HepG2 (cell line): ENCODE measurements at regions not wholly inside any gene's neighbourhood (a gene's known extent, or its start where the extent isn't known, plus 50 kb on each side); places are given as distances from the start of the nearest gene placed in this dataset.
"Not testable (repeated sequence)": the region's sequence is repeated elsewhere in the genome, so short reads cannot be mapped to it uniquely, and the experiment has no call there.

Source experiments
- ARNTL ChIP-seq: sonication (generic); formaldehyde crosslinking; IDR thresholded peaks from 2 replicates; pipeline ENCODE4 v1.4.0; 2020; ENCODE audit warnings: mild to moderate bottlenecking, missing genetic modification reagents
- BHLHE40 ChIP-seq: IDR thresholded peaks from 2 replicates; pipeline ENCODE4 v1.6.1; 2011; ENCODE audit warnings: low read length, improper control_type of control experiment
- CHD2 ChIP-seq: IDR thresholded peaks from 2 replicates; pipeline ENCODE4 v1.6.1; 2011; ENCODE audit warnings: low read depth, low read length, improper control_type of control experiment
- CREBL2 ChIP-seq: sonication (generic); formaldehyde crosslinking; IDR thresholded peaks from 2 replicates; pipeline ENCODE4 v1.8.1; 2023; ENCODE audit warnings: missing genetic modification reagents, mild to moderate bottlenecking, borderline replicate concordance
- CTCF ChIP-seq: sonication (generic); formaldehyde crosslinking; IDR thresholded peaks from 2 replicates; pipeline ENCODE4 v1.5.0; 2020; ENCODE audit warnings: mild to moderate bottlenecking, missing genetic modification reagents, moderate library complexity
- ELF4 ChIP-seq: sonication (generic); formaldehyde crosslinking; IDR thresholded peaks from 2 replicates; pipeline ENCODE4 v1.5.0; 2020; ENCODE audit warnings: missing genetic modification reagents, mild to moderate bottlenecking, moderate library complexity, borderline replicate concordance
- HNF4G ChIP-seq, 2 experiments: sonication (generic) in 1 of 2; formaldehyde crosslinking in 1 of 2; IDR thresholded peaks; 2 replicates each; pipeline versions ENCODE4 v1.4.0 to v1.6.1; 2011 to 2020; ENCODE audit warnings: borderline replicate concordance in 2 of 2, low read depth in 2 of 2, mild to moderate bottlenecking in 2 of 2, low read length in 1 of 2, missing genetic modification reagents in 1 of 2, moderate library complexity in 1 of 2
- JUND ChIP-seq: sonication (generic); formaldehyde crosslinking; IDR thresholded peaks from 2 replicates; pipeline ENCODE4 v1.8.0; 2022; ENCODE audit warnings: mild to moderate bottlenecking, missing genetic modification reagents
- POLR2AphosphoS5 ChIP-seq: IDR thresholded peaks from 2 replicates; pipeline ENCODE4 v1.6.1; 2012; ENCODE audit warnings: low read depth, low read length
- SETDB1 ChIP-seq: sonication (generic); formaldehyde crosslinking; IDR thresholded peaks from 2 replicates; pipeline ENCODE4 v1.5.1; 2020; ENCODE audit warnings: missing genetic modification reagents, mild to moderate bottlenecking, borderline replicate concordance
- SMC3 ChIP-seq: IDR thresholded peaks from 2 replicates; pipeline ENCODE4 v1.6.1; 2011; ENCODE audit warnings: low read length, improper control_type of control experiment
- ZNF33B ChIP-seq: sonication (generic); formaldehyde crosslinking; IDR thresholded peaks from 2 replicates; pipeline ENCODE4 v1.5.1; 2020; ENCODE audit warnings: mild to moderate bottlenecking, missing genetic modification reagents
- TF ChIP-seq, protein P1 (sequence below): sonication (generic); formaldehyde crosslinking; IDR thresholded peaks from 2 replicates; pipeline ENCODE4 v1.4.0; 2020; ENCODE audit warnings: missing genetic modification reagents
- TF ChIP-seq, protein P2 (sequence below): sonication (generic); formaldehyde crosslinking; IDR thresholded peaks from 2 replicates; pipeline ENCODE4 v1.4.0; 2020; ENCODE audit warnings: missing genetic modification reagents, mild to moderate bottlenecking, borderline replicate concordance

GRCh38 chr15:20244792-20245191 is 296.8 kb downstream of the GOLGA6L6 start:
- not testable (repeated sequence) for TF ChIP-seq SETDB1 (CRISPR knock-in tag); CHD2; SMC3; CTCF (CRISPR knock-in tag); ELF4; JUND (CRISPR knock-in tag); POLR2AphosphoS5; BHLHE40; ARNTL (CRISPR knock-in tag); HNF4G (IDR thresholded peaks at IDR 0.05; ENCODE audit: borderline replicate concordance, low read depth, low read length); HNF4G (CRISPR knock-in tag; IDR thresholded peaks at IDR 0.05; ENCODE audit: borderline replicate concordance, low read depth); CREBL2 (CRISPR knock-in tag); ZNF33B (CRISPR knock-in tag)
- TF ChIP-seq, protein P1, sequence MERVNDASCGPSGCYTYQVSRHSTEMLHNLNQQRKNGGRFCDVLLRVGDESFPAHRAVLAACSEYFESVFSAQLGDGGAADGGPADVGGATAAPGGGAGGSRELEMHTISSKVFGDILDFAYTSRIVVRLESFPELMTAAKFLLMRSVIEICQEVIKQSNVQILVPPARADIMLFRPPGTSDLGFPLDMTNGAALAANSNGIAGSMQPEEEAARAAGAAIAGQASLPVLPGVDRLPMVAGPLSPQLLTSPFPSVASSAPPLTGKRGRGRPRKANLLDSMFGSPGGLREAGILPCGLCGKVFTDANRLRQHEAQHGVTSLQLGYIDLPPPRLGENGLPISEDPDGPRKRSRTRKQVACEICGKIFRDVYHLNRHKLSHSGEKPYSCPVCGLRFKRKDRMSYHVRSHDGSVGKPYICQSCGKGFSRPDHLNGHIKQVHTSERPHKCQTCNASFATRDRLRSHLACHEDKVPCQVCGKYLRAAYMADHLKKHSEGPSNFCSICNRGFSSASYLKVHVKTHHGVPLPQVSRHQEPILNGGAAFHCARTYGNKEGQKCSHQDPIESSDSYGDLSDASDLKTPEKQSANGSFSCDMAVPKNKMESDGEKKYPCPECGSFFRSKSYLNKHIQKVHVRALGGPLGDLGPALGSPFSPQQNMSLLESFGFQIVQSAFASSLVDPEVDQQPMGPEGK (CRISPR knock-in tag), result not testable (repeated sequence)
- TF ChIP-seq, protein P2, sequence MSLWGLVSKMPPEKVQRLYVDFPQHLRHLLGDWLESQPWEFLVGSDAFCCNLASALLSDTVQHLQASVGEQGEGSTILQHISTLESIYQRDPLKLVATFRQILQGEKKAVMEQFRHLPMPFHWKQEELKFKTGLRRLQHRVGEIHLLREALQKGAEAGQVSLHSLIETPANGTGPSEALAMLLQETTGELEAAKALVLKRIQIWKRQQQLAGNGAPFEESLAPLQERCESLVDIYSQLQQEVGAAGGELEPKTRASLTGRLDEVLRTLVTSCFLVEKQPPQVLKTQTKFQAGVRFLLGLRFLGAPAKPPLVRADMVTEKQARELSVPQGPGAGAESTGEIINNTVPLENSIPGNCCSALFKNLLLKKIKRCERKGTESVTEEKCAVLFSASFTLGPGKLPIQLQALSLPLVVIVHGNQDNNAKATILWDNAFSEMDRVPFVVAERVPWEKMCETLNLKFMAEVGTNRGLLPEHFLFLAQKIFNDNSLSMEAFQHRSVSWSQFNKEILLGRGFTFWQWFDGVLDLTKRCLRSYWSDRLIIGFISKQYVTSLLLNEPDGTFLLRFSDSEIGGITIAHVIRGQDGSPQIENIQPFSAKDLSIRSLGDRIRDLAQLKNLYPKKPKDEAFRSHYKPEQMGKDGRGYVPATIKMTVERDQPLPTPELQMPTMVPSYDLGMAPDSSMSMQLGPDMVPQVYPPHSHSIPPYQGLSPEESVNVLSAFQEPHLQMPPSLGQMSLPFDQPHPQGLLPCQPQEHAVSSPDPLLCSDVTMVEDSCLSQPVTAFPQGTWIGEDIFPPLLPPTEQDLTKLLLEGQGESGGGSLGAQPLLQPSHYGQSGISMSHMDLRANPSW (CRISPR knock-in tag), result not testable (repeated sequence)
